K562 (cell line): ENCODE measurements at regions not wholly inside any gene's neighbourhood (a gene's known extent, or its start where the extent isn't known, plus 50 kb on each side); places are given as distances from the start of the nearest gene placed in this dataset.

Source experiments
- ATAC-seq: fragments of 200-7000 bp; cut with Tn5 transposase; 3 replicates; pipeline ENCODE4 v1.9.1; 2020; ENCODE audit warnings: moderate library complexity
- BruUV-seq: library from RNA; stranded (reverse); fragments of 400-500 nt; replicated peaks from 2 replicates; lab custom pipeline; 2021; lab: Mats Ljungman, UMichigan
- CTCF ChIA-PET: fragments of 300-600 bp; formaldehyde crosslinking; extraction: SDS; loops from one replicate; lab custom pipeline; 2021; ENCODE audit warnings: low intra/inter-chr PET ratio; lab: Yijun Ruan, JAX
- POLR2A ChIA-PET: fragments of 300-600, 350-650 bp; sonication (Branson Sonifier 250); formaldehyde crosslinking; extraction: SDS; loops from one replicate; lab custom pipeline; 2021; ENCODE audit warnings: antibody characterized with exemption, inconsistent platforms; lab: Yijun Ruan, JAX
- DNase-seq, 4 experiments: peaks; one replicate each; pipeline versions ENCODE4 v3.0.0 to v3.0.0-alpha.2; 2011 to 2018; ENCODE audit warnings: low spot score in 3 of 4, mixed read lengths in 3 of 4; ENCODE audit errors: extremely low read depth in 1 of 4
- FAIRE-seq: peaks from 2 replicates; lab custom pipeline; 2011; peaks lifted over from hg19 to GRCh38; lab: Jason Lieb, UNC
- H2AFZ ChIP-seq: 2 replicates; pipeline ENCODE4 v1.6.0; 2011; ENCODE audit warnings: low read depth, low read length, control low read depth, inconsistent platforms
- H3K27ac ChIP-seq: fragments of 200-600 bp; 3 replicates; pipeline ENCODE4 v1.8.0; 2011; ENCODE audit warnings: low read depth, mild to moderate bottlenecking, control low read depth, inconsistent platforms, low read length, moderate library complexity, mixed read lengths; ENCODE audit errors: extremely low read depth
- H3K27me3 ChIP-seq, 2 experiments: fragments of 300-600 bp in 1 of 2; 2 replicates in 1 of 2; 3 replicates in 1 of 2; pipeline versions ENCODE4 v1.6.0 to v1.8.0; 2011; ENCODE audit warnings: inconsistent platforms in 2 of 2, low read length in 2 of 2, mild to moderate bottlenecking in 1 of 2, mixed read lengths in 1 of 2, moderate library complexity in 1 of 2; ENCODE audit not compliant: control insufficient read depth in 2 of 2, insufficient read depth in 2 of 2
- H3K36me3 ChIP-seq: fragments of 300-600 bp; 3 replicates; pipeline ENCODE4 v1.8.0; 2011; ENCODE audit warnings: mild to moderate bottlenecking, low read length, inconsistent platforms; ENCODE audit not compliant: control insufficient read depth, insufficient read depth
- H3K4me1 ChIP-seq, 2 experiments: fragments of 200-600 bp in 1 of 2; replicated peaks in 1 of 2; 2 replicates in 1 of 2; 3 replicates in 1 of 2; pipeline versions ENCODE4 v1.5.1 to v1.8.0; 2011; ENCODE audit warnings: inconsistent platforms in 2 of 2, low read length in 2 of 2, mild to moderate bottlenecking in 1 of 2, mixed read lengths in 1 of 2, moderate library complexity in 1 of 2; ENCODE audit not compliant: control insufficient read depth in 2 of 2, insufficient read depth in 2 of 2
- H3K4me2 ChIP-seq: 2 replicates; pipeline ENCODE4 v1.6.1; 2011; ENCODE audit warnings: low read length, control low read depth, inconsistent platforms, mixed read lengths; ENCODE audit not compliant: insufficient read depth
- H3K4me3 ChIP-seq: fragments of 200-600 bp; sonication (generic), shearing (Covaris generic); 2 replicates; pipeline ENCODE4 v1.5.1; 2016; ENCODE audit warnings: control low read depth, inconsistent platforms
- H3K79me2 ChIP-seq: fragments of 200-600 bp; 3 replicates; pipeline ENCODE4 v1.8.0; 2011; ENCODE audit warnings: low read length, inconsistent platforms; ENCODE audit not compliant: control insufficient read depth, insufficient read depth
- H3K9ac ChIP-seq, 2 experiments: 2 replicates each; pipeline versions ENCODE4 v1.6.0 to v1.6.1; 2011; ENCODE audit warnings: low read depth in 2 of 2, low read length in 2 of 2, control low read depth in 1 of 2, inconsistent platforms in 1 of 2, mild to moderate bottlenecking in 1 of 2, mixed read lengths in 1 of 2; ENCODE audit not compliant: insufficient read depth in 1 of 2
- H3K9me1 ChIP-seq: one replicate; pipeline ENCODE4 v1.6.0; 2011; ENCODE audit warnings: inconsistent platforms, mild to moderate bottlenecking, low read length, moderate library complexity; ENCODE audit not compliant: control insufficient read depth, insufficient read depth
- H3K9me3 ChIP-seq: replicated peaks from 2 replicates; pipeline ENCODE4 v1.5.1; 2011; ENCODE audit warnings: low read depth, low read length, inconsistent platforms; ENCODE audit not compliant: control insufficient read depth, insufficient read depth
- H4K20me1 ChIP-seq: replicated peaks from 2 replicates; pipeline ENCODE4 v1.6.1; 2011; ENCODE audit warnings: low read length, inconsistent platforms, mixed read lengths; ENCODE audit not compliant: control insufficient read depth, insufficient read depth
- ARHGAP35 ChIP-seq: fragments of 450-650 bp; IDR thresholded peaks from 2 replicates; pipeline ENCODE4 v1.6.1; 2018; ENCODE audit not compliant: partially characterized antibody
- ATF1 ChIP-seq, 2 experiments: fragments of 450-650 bp in 1 of 2; IDR thresholded peaks; 2 replicates each; pipeline ENCODE4 v1.6.1; 2016; ENCODE audit warnings: missing compliant biosample characterization in 1 of 2, missing genetic modification characterization in 1 of 2
- ESRRB ChIP-seq: fragments of 250-450 bp; sonication (Bioruptor Pico); IDR thresholded peaks from 2 replicates; pipeline ENCODE4 v1.5.0; 2020; ENCODE audit warnings: mild to moderate bottlenecking, moderate library complexity, borderline replicate concordance
- EWSR1 ChIP-seq: fragments of 450-650 bp; IDR thresholded peaks from 2 replicates; pipeline ENCODE4 v1.6.1; 2018; ENCODE audit warnings: borderline replicate concordance, mild to moderate bottlenecking, low read depth, moderate library complexity; ENCODE audit not compliant: partially characterized antibody
- FOXP1 ChIP-seq: sonication (generic); formaldehyde crosslinking; IDR thresholded peaks from 2 replicates; pipeline ENCODE4 v1.8.0; 2022; ENCODE audit warnings: mild to moderate bottlenecking, missing genetic modification reagents
- KLF16 ChIP-seq: IDR thresholded peaks from 2 replicates; pipeline ENCODE4 v1.6.1; 2016; ENCODE audit warnings: antibody characterized with exemption
- MAFF ChIP-seq: IDR thresholded peaks from 2 replicates; pipeline ENCODE4 v1.6.1; 2012; ENCODE audit warnings: low read length, improper control_type of control experiment
- MITF ChIP-seq: IDR thresholded peaks from 2 replicates; pipeline ENCODE4 v1.6.1; 2014; ENCODE audit warnings: antibody characterized with exemption
- MTA2 ChIP-seq: fragments of 450-650 bp; IDR thresholded peaks from 2 replicates; pipeline ENCODE4 v1.6.1; 2016; ENCODE audit warnings: low read depth
- SAP30 ChIP-seq: fragments of 200-600 bp; sonication (generic); IDR thresholded peaks from 2 replicates; pipeline ENCODE4 v1.6.1; 2012; ENCODE audit warnings: borderline replicate concordance, low read depth, mild to moderate bottlenecking, moderate library complexity, low read length, control low read depth, inconsistent platforms; ENCODE audit not compliant: insufficient read depth, poor library complexity, severe bottlenecking
- SMAD1 ChIP-seq: fragments of 150-350 bp; IDR thresholded peaks from 2 replicates; pipeline ENCODE4 v1.6.1; 2014; ENCODE audit warnings: low read length, low read depth; ENCODE audit not compliant: partially characterized antibody
- SMARCC2 ChIP-seq: fragments of 450-650 bp; IDR thresholded peaks from 2 replicates; pipeline ENCODE4 v1.6.1; 2017; ENCODE audit warnings: antibody characterized with exemption, moderate library complexity, mild to moderate bottlenecking, low read depth
- SNAPC5 ChIP-seq: fragments of 250-450 bp; sonication (Bioruptor Pico); IDR thresholded peaks from 2 replicates; pipeline ENCODE4 v1.8.0; 2021; ENCODE audit warnings: moderate library complexity, mild to moderate bottlenecking, inconsistent platforms
- SRSF1 ChIP-seq: fragments of 200-400 bp; formaldehyde crosslinking; IDR thresholded peaks from 2 replicates; pipeline ENCODE4 v1.6.1; 2017; ENCODE audit warnings: mild to moderate bottlenecking, low read depth, low read length, moderate library complexity
- ZNF174 ChIP-seq: fragments of 250-450 bp; sonication (Bioruptor Pico); IDR thresholded peaks from 2 replicates; pipeline ENCODE4 v1.4.0; 2020; ENCODE audit warnings: mild to moderate bottlenecking
- ZNF274 ChIP-seq: IDR thresholded peaks from 2 replicates; pipeline ENCODE4 v1.6.1; 2011; ENCODE audit warnings: low read depth, mild to moderate bottlenecking, low read length, moderate library complexity, borderline replicate concordance
- ZNF282 ChIP-seq: sonication (generic); formaldehyde crosslinking; IDR thresholded peaks from 2 replicates; pipeline ENCODE4 v1.8.1; 2023; ENCODE audit warnings: missing genetic modification reagents
- WGBS: fragments of 100-300 bp; shearing (Covaris generic); methylation state at CpG from one replicate; pipeline ENCODE4 v1.1.6; 2016; ENCODE audit warnings: low coverage, mixed read lengths; ENCODE audit not compliant: insufficient coverage; ENCODE audit errors: missing lambda C conversion rate; 5-methylcytosine and 5-hydroxymethylcytosine counted together
- in situ Hi-C: fragments of 300-500 bp; cut with MboI; formaldehyde crosslinking; loops from 4 replicates; pipeline ENCODE4 v1.15.0; 2018; ENCODE audit warnings: inconsistent platforms, mixed read lengths
- intact Hi-C: fragments of 100-400 bp; cut with micrococcal nuclease; formaldehyde crosslinking; loops from 2 replicates; pipeline ENCODE4 v1.14.2; 2022

- H2AFZ ChIP-seq = no peak overlapping the region
- intact Hi-C loops (no loop called here), in situ Hi-C loops (no loop called here)
- 0% methylated on average over 1 of the region's 1 CpG for WGBS
- no peak for FAIRE-seq
- ATAC-seq = no peak
- H3K9me3 ChIP-seq = no peaks in the 10 kb centered on the region
- no peak overlapping the region for H3K27ac ChIP-seq
- H3K4me2 ChIP-seq = no peak overlapping the region
- no peaks in the 10 kb centered on the region for H3K27me3 ChIP-seq
- H3K36me3 ChIP-seq = no peaks in the 10 kb centered on the region
- H4K20me1 ChIP-seq = no peaks in the 10 kb centered on the region
- POLR2A ChIA-PET = no interaction called here
- no peaks in the 10 kb centered on the region for H3K4me1 ChIP-seq
- no peak overlapping the region for H3K4me3 ChIP-seq
- no peak overlapping the region for H3K9ac ChIP-seq
- BruUV-seq = no TSS peak
- CTCF ChIA-PET = no interaction called here
- no peaks in the 10 kb centered on the region for H3K79me2 ChIP-seq
- no peak for TF ChIP-seq ZNF282
- no peak for TF ChIP-seq ZNF274
- no peak for TF ChIP-seq MTA2
- TF ChIP-seq SMARCC2 = no peak
- TF ChIP-seq SMAD1 = no peak
- H3K9me1 ChIP-seq = no peaks in the 10 kb centered on the region
- no peak for DNase-seq
Observed at GRCh38 chr14:85811340-85811739, 281.4 kb downstream of the FLRT2 start.

GRCh38 chr14:85799668-85800067, 269.7 kb downstream of the FLRT2 start:
- no peaks in the 10 kb centered on the region for H3K27me3 ChIP-seq
- no peaks in the 10 kb centered on the region for H3K36me3 ChIP-seq
- H3K4me3 ChIP-seq = no peak overlapping the region
- intact Hi-C loops = no loop called here
- in situ Hi-C loops = no loop called here
- WGBS = 0% methylated on average over 2 of the region's 2 CpGs
- H2AFZ ChIP-seq = no peak overlapping the region
- no peak for DNase-seq
- no peak for FAIRE-seq
- no peaks in the 10 kb centered on the region for H4K20me1 ChIP-seq
- H3K27ac ChIP-seq = no peak overlapping the region
- ATAC-seq = no peak
- no peak overlapping the region for H3K9ac ChIP-seq
- POLR2A ChIA-PET = no interaction called here
- no peak overlapping the region for H3K4me2 ChIP-seq
- H3K79me2 ChIP-seq = no peaks in the 10 kb centered on the region
- CTCF ChIA-PET = no interaction called here
- H3K9me3 ChIP-seq = no peaks in the 10 kb centered on the region
- no peaks in the 10 kb centered on the region for H3K4me1 ChIP-seq
- no peaks in the 10 kb centered on the region for H3K9me1 ChIP-seq
- BruUV-seq = no TSS peak
- TF ChIP-seq FOXP1 (CRISPR knock-in tag) (no peak), MAFF (no peak), KLF16 (no peak), SNAPC5 (no peak), ESRRB (no peak), SAP30 (no peak), ARHGAP35 (no peak), EWSR1 (no peak), MITF (no peak), ZNF174 (CRISPR knock-in tag) (no peak), SRSF1 (no peak), ATF1 (CRISPR knock-in tag; IDR thresholded peaks at IDR 0.05) (no peak), ATF1 (tag; IDR thresholded peaks at IDR 0.05) (no peak), ZNF282 (no peak)
